Hematopoietic multipotent progenitor cell treated with erythropoietin and hydrocortisone succinate and interleukin-3 and kit ligand, for 6 days (in vitro differentiated cells): ENCODE measurements at regions not wholly inside any gene's neighbourhood (a gene's known extent, or its start where the extent isn't known, plus 50 kb on each side); places are given as distances from the start of the nearest gene placed in this dataset.
A peak's percentile ranks its signal among the peaks of the same experiment; 100 is the strongest.

Source experiments
- DNase-seq: peaks from one replicate; pipeline ENCODE4 v3.0.0-alpha.2; 2015

- no peak for DNase-seq
These were observed 287.9 kb upstream of the FMN2 start for GRCh38 chr1:239803781-239804180.

GRCh38 chr1:239804266-239804665 is 287.4 kb upstream of the FMN2 start:
- no peak for DNase-seq

GRCh38 chr1:239805042-239805441 is 286.6 kb upstream of the FMN2 start:
- DNase-seq, result no peak

- DNase-seq, result no peak
These were observed 285.6 kb upstream of the FMN2 start for GRCh38 chr1:239805851-239806772.

GRCh38 chr1:239806897-239807296 is 284.8 kb upstream of the FMN2 start:
- no peak for DNase-seq

- no peak for DNase-seq
These were observed 284.3 kb upstream of the FMN2 start for GRCh38 chr1:239807361-239807760.

GRCh38 chr1:239810061-239810481 is 281.6 kb upstream of the FMN2 start:
- DNase-seq, result no peak

GRCh38 chr1:239811211-239811885 is 280.3 kb upstream of the FMN2 start:
- DNase-seq, result no peak

- DNase-seq, result no peak
These were observed 279.1 kb upstream of the FMN2 start for GRCh38 chr1:239812580-239812979.

GRCh38 chr1:239814306-239814881 is 277.3 kb upstream of the FMN2 start:
- peak; percentile 15 for DNase-seq

- no peak for DNase-seq
These were observed 276.6 kb upstream of the FMN2 start for GRCh38 chr1:239815074-239815473.

GRCh38 chr1:239816081-239816782 is 275.5 kb upstream of the FMN2 start:
- peak; percentile 56 for DNase-seq

GRCh38 chr1:239817276-239817675 is 274.4 kb upstream of the FMN2 start:
- DNase-seq, result no peak

GRCh38 chr1:239817801-239818200 is 273.9 kb upstream of the FMN2 start:
- DNase-seq, result no peak

- DNase-seq, result peak; percentile 42
These were observed 272.6 kb upstream of the FMN2 start for GRCh38 chr1:239819096-239819495.

GRCh38 chr1:239819756-239820250 is 271.9 kb upstream of the FMN2 start:
- no peak for DNase-seq

- no peak for DNase-seq
These were observed 267.8 kb upstream of the FMN2 start for GRCh38 chr1:239823852-239824251.

- no peak for DNase-seq
These were observed 265.5 kb upstream of the FMN2 start for GRCh38 chr1:239826211-239826610.

GRCh38 chr1:239826736-239827135 is 264.9 kb upstream of the FMN2 start:
- DNase-seq, result no peak

- no peak for DNase-seq
These were observed 262.1 kb upstream of the FMN2 start for GRCh38 chr1:239829535-239829934.

GRCh38 chr1:239831577-239832355 is 259.9 kb upstream of the FMN2 start:
- DNase-seq, result no peak

- no peak for DNase-seq
These were observed 258.0 kb upstream of the FMN2 start for GRCh38 chr1:239833723-239834122.
